ENCODE measurements at regions not wholly inside any gene's neighbourhood (a gene's known extent, or its start where the extent isn't known, plus 50 kb on each side); places are given as distances from the start of the nearest gene placed in this dataset.

DNA sequence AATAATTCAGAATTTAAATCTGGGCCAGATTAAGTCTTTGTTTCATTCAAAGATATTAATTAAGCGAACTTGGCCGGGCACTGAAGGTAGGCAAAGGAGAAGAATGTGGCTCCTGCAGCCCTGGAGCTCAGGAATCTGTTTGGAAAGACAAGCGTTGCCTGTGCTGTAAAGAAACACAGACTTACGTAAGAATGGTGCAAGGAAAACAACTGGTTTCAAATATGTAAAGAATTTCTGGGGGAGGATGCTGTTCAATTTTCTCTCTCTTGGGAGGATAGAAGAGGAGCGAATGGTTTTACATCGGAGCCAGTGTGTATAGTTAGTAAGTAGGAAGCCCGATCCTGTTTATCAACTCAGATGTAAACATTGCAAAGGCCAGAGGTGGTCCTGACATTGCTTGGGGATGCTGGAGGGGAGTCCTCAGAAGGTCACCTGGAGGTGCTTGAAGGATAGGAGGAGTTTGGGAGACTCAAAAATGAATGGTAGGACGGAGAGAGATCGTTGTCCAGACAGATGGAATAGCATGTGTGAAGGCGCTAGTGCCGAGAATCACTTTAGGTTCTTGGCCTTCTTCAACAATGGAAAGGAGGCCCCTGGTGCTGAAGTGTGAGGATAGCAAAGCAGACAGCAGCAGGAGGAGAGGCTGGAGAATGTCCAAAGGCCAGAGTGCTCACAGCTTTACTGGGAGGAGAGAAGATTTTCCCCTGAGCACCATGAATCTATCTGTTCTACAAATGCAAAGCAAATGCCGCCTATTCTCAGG, 456.1 kb downstream of the LPIN1 start:
- in situ Hi-C loops (cut with HindIII; ENCODE audit: low pct_unique_long_range_greater_than_20kb, low sequenced_read_pairs) = no loop called here
- POLR2A ChIA-PET = no interaction called here

DNA sequence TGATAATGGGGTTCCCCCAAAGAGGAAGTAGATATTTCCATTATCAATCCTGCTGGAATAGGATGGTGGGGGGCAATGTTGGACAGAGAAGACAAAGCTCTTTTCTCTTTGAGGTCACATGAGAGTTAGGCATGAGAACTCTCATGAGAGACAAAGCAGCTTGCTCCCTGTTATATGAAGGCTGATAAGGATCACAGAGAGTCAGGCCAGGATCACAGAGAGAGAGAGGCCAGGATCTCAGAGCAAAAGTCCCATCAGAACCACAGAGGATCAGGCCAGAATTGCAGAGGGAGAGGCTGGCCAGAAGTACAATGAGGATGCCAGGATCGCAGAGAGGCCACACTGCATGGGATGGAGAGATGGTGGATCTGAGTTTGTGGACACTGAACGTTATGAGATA, 457.1 kb downstream of the LPIN1 start:
- ChIA-PET CTCF (no interaction called here), POLR2A (no interaction called here)
- TF ChIP-seq POLR2AphosphoS5 (IDR thresholded peaks at IDR 0.05; ENCODE audit: low read depth, low read length) (no peak), SIN3A (IDR thresholded peaks at IDR 0.05; ENCODE audit: borderline replicate concordance, insufficient read depth, low read depth, low read length) (no peak), TCF7L2 (IDR thresholded peaks at IDR 0.05; ENCODE audit: low read depth, low read length) (no peak)
- TF ChIP-seq, protein P1, sequence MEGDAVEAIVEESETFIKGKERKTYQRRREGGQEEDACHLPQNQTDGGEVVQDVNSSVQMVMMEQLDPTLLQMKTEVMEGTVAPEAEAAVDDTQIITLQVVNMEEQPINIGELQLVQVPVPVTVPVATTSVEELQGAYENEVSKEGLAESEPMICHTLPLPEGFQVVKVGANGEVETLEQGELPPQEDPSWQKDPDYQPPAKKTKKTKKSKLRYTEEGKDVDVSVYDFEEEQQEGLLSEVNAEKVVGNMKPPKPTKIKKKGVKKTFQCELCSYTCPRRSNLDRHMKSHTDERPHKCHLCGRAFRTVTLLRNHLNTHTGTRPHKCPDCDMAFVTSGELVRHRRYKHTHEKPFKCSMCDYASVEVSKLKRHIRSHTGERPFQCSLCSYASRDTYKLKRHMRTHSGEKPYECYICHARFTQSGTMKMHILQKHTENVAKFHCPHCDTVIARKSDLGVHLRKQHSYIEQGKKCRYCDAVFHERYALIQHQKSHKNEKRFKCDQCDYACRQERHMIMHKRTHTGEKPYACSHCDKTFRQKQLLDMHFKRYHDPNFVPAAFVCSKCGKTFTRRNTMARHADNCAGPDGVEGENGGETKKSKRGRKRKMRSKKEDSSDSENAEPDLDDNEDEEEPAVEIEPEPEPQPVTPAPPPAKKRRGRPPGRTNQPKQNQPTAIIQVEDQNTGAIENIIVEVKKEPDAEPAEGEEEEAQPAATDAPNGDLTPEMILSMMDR (IDR thresholded peaks at IDR 0.05) = no peak
- TF ChIP-seq, protein P2, sequence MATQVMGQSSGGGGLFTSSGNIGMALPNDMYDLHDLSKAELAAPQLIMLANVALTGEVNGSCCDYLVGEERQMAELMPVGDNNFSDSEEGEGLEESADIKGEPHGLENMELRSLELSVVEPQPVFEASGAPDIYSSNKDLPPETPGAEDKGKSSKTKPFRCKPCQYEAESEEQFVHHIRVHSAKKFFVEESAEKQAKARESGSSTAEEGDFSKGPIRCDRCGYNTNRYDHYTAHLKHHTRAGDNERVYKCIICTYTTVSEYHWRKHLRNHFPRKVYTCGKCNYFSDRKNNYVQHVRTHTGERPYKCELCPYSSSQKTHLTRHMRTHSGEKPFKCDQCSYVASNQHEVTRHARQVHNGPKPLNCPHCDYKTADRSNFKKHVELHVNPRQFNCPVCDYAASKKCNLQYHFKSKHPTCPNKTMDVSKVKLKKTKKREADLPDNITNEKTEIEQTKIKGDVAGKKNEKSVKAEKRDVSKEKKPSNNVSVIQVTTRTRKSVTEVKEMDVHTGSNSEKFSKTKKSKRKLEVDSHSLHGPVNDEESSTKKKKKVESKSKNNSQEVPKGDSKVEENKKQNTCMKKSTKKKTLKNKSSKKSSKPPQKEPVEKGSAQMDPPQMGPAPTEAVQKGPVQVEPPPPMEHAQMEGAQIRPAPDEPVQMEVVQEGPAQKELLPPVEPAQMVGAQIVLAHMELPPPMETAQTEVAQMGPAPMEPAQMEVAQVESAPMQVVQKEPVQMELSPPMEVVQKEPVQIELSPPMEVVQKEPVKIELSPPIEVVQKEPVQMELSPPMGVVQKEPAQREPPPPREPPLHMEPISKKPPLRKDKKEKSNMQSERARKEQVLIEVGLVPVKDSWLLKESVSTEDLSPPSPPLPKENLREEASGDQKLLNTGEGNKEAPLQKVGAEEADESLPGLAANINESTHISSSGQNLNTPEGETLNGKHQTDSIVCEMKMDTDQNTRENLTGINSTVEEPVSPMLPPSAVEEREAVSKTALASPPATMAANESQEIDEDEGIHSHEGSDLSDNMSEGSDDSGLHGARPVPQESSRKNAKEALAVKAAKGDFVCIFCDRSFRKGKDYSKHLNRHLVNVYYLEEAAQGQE (IDR thresholded peaks at IDR 0.05; ENCODE audit: insufficient read depth in 1 of 2, low read depth in 2 of 2, low read length in 1 of 2) = no peak
- BruUV-seq (replicated peaks) = no TSS peak
- DNase-seq (ENCODE audit: low read depth, low spot score) (no peak), ATAC-seq (no peak)
- H3K9me3 ChIP-seq (ENCODE audit: control insufficient read depth, insufficient read depth, low read depth, low read length) = no peaks in the 10 kb centered on the region
- intact Hi-C loops (cut with micrococcal nuclease; ENCODE audit: unreplicated experiment) = no loop called here
- no peaks in the 10 kb centered on the region for H3K27me3 ChIP-seq (ENCODE audit: control insufficient read depth, insufficient read depth, low read length)
- in situ Hi-C loops (cut with HindIII; ENCODE audit: low pct_unique_long_range_greater_than_20kb, low sequenced_read_pairs) = no loop called here
- H3K4me1 ChIP-seq (ENCODE audit: control insufficient read depth, insufficient read depth, low read length) = no peaks in the 10 kb centered on the region
- no peaks in the 10 kb centered on the region for H3K36me3 ChIP-seq (ENCODE audit: control insufficient read depth, insufficient read depth, low read length)
- no peak overlapping the region for H3K4me3 ChIP-seq (ENCODE audit: low read depth in 2 of 2, low read length in 2 of 2)
- H3K27ac ChIP-seq (ENCODE audit: low read length) = no peak overlapping the region

More for the DNA sequence above, 456.1 kb downstream of the LPIN1 start:
- peak overlapping the region; percentile 3; the same call in 1 of the 2 replicates for H3K27ac ChIP-seq (ENCODE audit: low read length)
- H3K36me3 ChIP-seq (ENCODE audit: control insufficient read depth, insufficient read depth, low read length) = no peaks in the 10 kb centered on the region
- no peaks in the 10 kb centered on the region for H3K27me3 ChIP-seq (ENCODE audit: control insufficient read depth, insufficient read depth, low read length)
- ATAC-seq (no peak), DNase-seq (ENCODE audit: low read depth, low spot score) (no peak)
- H3K4me1 ChIP-seq (ENCODE audit: control insufficient read depth, insufficient read depth, low read length) = no peaks in the 10 kb centered on the region
- H3K4me3 ChIP-seq (ENCODE audit: low read depth in 2 of 2, low read length in 2 of 2) = no peak overlapping the region
- CTCF ChIA-PET = no interaction called here
- BruUV-seq (replicated peaks) = no TSS peak
- no peaks in the 10 kb centered on the region for H3K9me3 ChIP-seq (ENCODE audit: control insufficient read depth, insufficient read depth, low read depth, low read length)
- TF ChIP-seq, protein P1 (IDR thresholded peaks at IDR 0.05) = no peak
- no peak for TF ChIP-seq TCF7L2 (IDR thresholded peaks at IDR 0.05; ENCODE audit: low read depth, low read length)
- TF ChIP-seq, protein P2 (IDR thresholded peaks at IDR 0.05; ENCODE audit: insufficient read depth in 1 of 2, low read depth in 2 of 2, low read length in 1 of 2) = no peak
- TF ChIP-seq SIN3A (IDR thresholded peaks at IDR 0.05; ENCODE audit: borderline replicate concordance, insufficient read depth, low read depth, low read length) = no peak
- no peak for TF ChIP-seq POLR2AphosphoS5 (IDR thresholded peaks at IDR 0.05; ENCODE audit: low read depth, low read length)
- intact Hi-C loops (cut with micrococcal nuclease; ENCODE audit: unreplicated experiment) = no loop called here

Data from Panc1 (cell line).